Kidney (tissue), 13 donors: ENCODE measurements at regions not wholly inside any gene's neighbourhood (a gene's known extent, or its start where the extent isn't known, plus 50 kb on each side); places are given as distances from the start of the nearest gene placed in this dataset.
"Not testable (repeated sequence)": the region's sequence is repeated elsewhere in the genome, so short reads cannot be mapped to it uniquely, and the experiment has no call there.

Experiments
- DNase-seq, 5 donors: peaks; one replicate each; pipeline ENCODE4 v3.0.0-alpha.2; 2013 to 2020
- FAIRE-seq: peaks from 2 replicates; lab custom pipeline; 2012; peaks lifted over from hg19 to GRCh38; lab: Jason Lieb, UNC
- H3K27ac ChIP-seq, 2 donors: one replicate each; pipeline ENCODE4 v1.7.0; 2013; ENCODE audit warnings: low read depth in 2 of 2, low read length in 2 of 2, inconsistent platforms in 1 of 2
- H3K27me3 ChIP-seq: one replicate; pipeline ENCODE4 v1.7.1; 2013; ENCODE audit warnings: low read length, inconsistent platforms; ENCODE audit not compliant: control insufficient read depth, insufficient read depth
- H3K36me3 ChIP-seq, 3 donors: one replicate each; pipeline versions ENCODE4 v1.7.0 to v1.7.1; 2013; ENCODE audit warnings: low read length in 3 of 3, control low read depth in 1 of 3, inconsistent platforms in 1 of 3; ENCODE audit not compliant: insufficient read depth in 3 of 3, control insufficient read depth in 2 of 3
- H3K4me1 ChIP-seq, 3 donors: one replicate each; pipeline versions ENCODE4 v1.7.0 to v1.7.1; 2013; ENCODE audit warnings: low read length in 3 of 3, inconsistent platforms in 1 of 3, low read depth in 1 of 3; ENCODE audit not compliant: control insufficient read depth in 2 of 3, insufficient read depth in 2 of 3
- H3K4me3 ChIP-seq, 3 donors: one replicate each; pipeline versions ENCODE4 v1.7.0 to v1.8.1; 2013; ENCODE audit warnings: low read length in 3 of 3, control low read depth in 1 of 3, inconsistent platforms in 1 of 3
- H3K9ac ChIP-seq, 3 donors: one replicate each; pipeline versions ENCODE4 v1.7.0 to v1.7.1; 2013; ENCODE audit warnings: low read length in 3 of 3, control low read depth in 1 of 3, inconsistent platforms in 1 of 3
- H3K9me3 ChIP-seq, 3 donors: one replicate each; pipeline versions ENCODE4 v1.7.0 to v1.7.1; 2013; ENCODE audit warnings: low read length in 3 of 3, control low read depth in 1 of 3, inconsistent platforms in 1 of 3; ENCODE audit not compliant: control insufficient read depth in 2 of 3, insufficient read depth in 1 of 3
- CTCF ChIP-seq: IDR thresholded peaks from 3 replicates; pipeline ENCODE4 v1.5.1; 2012; ENCODE audit warnings: mild to moderate bottlenecking, moderate library complexity, borderline replicate concordance; ENCODE audit not compliant: insufficient read depth; ENCODE audit errors: extremely low read depth
- intact Hi-C: fragments of 100-400 bp; cut with DNase I; formaldehyde crosslinking; loops from one replicate; pipeline ENCODE4 v1.11.1; 2022
- donor health status: control.
- donor health status: control.
- donor health status: control.
- donor health status: control.
- donor health status: control.
- donor health status: DM: yes; HTN: yes; CAD: no.
- donor health status: Normal renal cell carcinoma (clear cell type).

GRCh38 chr14:56004786-56005185 lies 113.4 kb upstream of the PELI2 start:
- Histone ChIP-seq H3K27ac (peak overlapping the region; percentile 3 to 15), H3K9ac (peak overlapping the region in 2 of 3 donors; percentile 34 to 46), H3K4me1 (no peaks in the 10 kb centered on the region), H3K27me3 (no peaks in the 10 kb centered on the region), H3K4me3 (peak overlapping the region in 2 of 3 donors; percentile 28 to 30), H3K9me3 (no peaks in the 10 kb centered on the region), H3K36me3 (no peaks in the 10 kb centered on the region)
- intact Hi-C loops: no loop called here
- FAIRE-seq (no peak), DNase-seq (peak in 3 of 5 donors; percentile 26 to 69 (median 60))
- TF ChIP-seq CTCF: no peak

- no peaks in the 10 kb centered on the region for H3K9me3 ChIP-seq
- H3K36me3 ChIP-seq: no peaks in the 10 kb centered on the region
- FAIRE-seq (no peak), DNase-seq (peak in 2 of 5 donors; percentile 36 to 46)
- intact Hi-C loops: no loop called here
- peak overlapping the region in 2 of 3 donors; percentile 28 to 30 for H3K4me3 ChIP-seq
- H3K27ac ChIP-seq: peak overlapping the region; percentile 3 to 18
- H3K4me1 ChIP-seq: no peaks in the 10 kb centered on the region
- H3K9ac ChIP-seq: peak overlapping the region in 2 of 3 donors; percentile 34 to 46
- no peaks in the 10 kb centered on the region for H3K27me3 ChIP-seq
- no peak for TF ChIP-seq CTCF
These were observed 112.8 kb upstream of the PELI2 start for GRCh38 chr14:56005191-56006053.

GRCh38 chr14:56007491-56007890 lies 110.7 kb upstream of the PELI2 start:
- FAIRE-seq, H3K36me3 ChIP-seq, DNase-seq, H3K9ac ChIP-seq, H3K9me3 ChIP-seq, H3K4me3 ChIP-seq, H3K4me1 ChIP-seq, H3K27me3 ChIP-seq, H3K27ac ChIP-seq, intact Hi-C loops: not testable (repeated sequence)

- H3K4me3 ChIP-seq: no peak overlapping the region
- no peaks in the 10 kb centered on the region for H3K27me3 ChIP-seq
- no peak for TF ChIP-seq CTCF
- no peaks in the 10 kb centered on the region for H3K9me3 ChIP-seq
- no peak for DNase-seq
- H3K4me1 ChIP-seq: no peaks in the 10 kb centered on the region
- intact Hi-C loops: no loop called here
- no peak overlapping the region for H3K9ac ChIP-seq
- FAIRE-seq: no peak
- H3K27ac ChIP-seq: no peak overlapping the region
- H3K36me3 ChIP-seq: no peaks in the 10 kb centered on the region
These were observed 110.1 kb upstream of the PELI2 start for GRCh38 chr14:56008150-56008549.

- H3K9ac ChIP-seq, DNase-seq, H3K9me3 ChIP-seq, H3K27ac ChIP-seq, H3K4me3 ChIP-seq, intact Hi-C loops, H3K27me3 ChIP-seq, FAIRE-seq, H3K4me1 ChIP-seq, H3K36me3 ChIP-seq: not testable (repeated sequence)
These were observed 109.5 kb upstream of the PELI2 start for GRCh38 chr14:56008661-56009060.
